GM19025 (cell line): ENCODE measurements at regions not wholly inside any gene's neighbourhood (a gene's known extent, or its start where the extent isn't known, plus 50 kb on each side); places are given as distances from the start of the nearest gene placed in this dataset.
A peak's percentile ranks its signal among the peaks of the same experiment; 100 is the strongest.
"Not testable (repeated sequence)": the region's sequence is repeated elsewhere in the genome, so short reads cannot be mapped to it uniquely, and the experiment has no call there.

Source experiments
- ATAC-seq: cut with Tn5 transposase; IDR thresholded peaks from one replicate; pipeline ENCODE4 v1.9.1; 2021; ENCODE audit warnings: mild to moderate bottlenecking, low read depth, moderate library complexity; ENCODE audit not compliant: unreplicated experiment

DNA sequence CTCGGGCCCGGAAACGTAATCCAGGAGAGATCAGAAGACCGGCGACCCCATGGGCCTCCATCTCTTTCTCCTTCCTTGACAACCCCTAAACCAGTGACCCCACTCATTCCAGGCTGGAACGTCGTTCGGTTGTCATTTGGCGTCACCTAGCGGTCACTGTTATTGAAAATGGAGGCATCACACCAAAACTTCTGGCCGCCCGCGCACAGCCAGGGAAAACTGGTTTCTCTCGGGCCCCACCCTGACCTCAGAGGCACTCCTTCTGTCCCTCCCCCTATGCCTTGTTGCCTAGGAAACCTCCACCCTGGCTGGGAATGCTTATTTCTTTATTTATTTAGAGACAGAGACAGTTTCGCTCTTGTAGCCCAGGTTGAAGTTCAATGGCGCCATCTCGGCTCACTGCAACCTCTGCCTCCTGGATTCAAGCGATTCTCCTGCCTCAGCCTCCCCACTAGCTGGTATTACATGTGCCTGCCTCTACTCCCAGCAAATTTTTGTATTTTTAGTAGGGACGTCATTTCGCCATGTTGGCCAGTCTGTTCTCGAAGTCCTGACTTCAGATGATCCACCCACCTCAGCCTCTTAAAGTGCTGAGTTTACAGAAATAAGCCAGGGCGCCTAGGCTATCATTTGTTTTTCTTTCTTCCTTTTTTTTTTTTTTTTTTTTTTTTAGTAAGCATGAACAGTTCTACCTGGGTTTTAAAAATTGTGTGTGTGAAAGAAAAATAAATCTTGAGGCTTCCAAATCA is 2144.1 kb upstream of the TPTE start:
- ATAC-seq, result not testable (repeated sequence)

DNA sequence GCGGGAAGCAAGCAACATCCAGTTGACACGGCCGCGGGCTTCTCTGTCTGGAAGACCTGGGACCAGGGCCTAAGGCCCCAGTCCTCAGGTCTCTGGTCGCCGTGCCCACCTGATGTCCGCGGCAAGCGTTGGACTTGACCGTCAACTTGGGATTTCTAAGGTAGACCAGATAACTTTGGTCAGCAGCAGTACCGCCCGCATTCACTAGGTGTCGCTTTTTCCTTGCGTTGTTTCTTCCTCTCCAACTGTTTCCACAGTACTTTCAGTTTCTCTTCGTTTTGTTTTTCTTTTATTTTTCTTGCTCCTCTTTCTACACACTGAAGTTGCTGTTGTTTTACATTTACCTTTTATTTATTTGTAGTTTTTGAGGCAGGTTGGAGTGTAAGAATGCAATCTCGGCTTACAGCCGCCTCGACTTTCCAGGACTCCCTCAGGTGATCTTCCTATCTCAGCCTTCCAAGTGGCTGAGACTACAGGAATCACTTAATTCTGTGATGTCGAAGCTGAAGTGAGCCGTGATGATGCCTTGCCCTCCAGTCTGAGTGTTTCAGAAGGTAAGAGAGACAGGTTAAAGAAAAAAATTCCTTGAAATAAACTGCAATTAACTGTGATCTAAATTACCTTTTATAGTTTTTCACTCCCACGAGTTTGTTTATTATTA is 2140.8 kb upstream of the TPTE start:
- ATAC-seq, result not testable (repeated sequence)

DNA sequence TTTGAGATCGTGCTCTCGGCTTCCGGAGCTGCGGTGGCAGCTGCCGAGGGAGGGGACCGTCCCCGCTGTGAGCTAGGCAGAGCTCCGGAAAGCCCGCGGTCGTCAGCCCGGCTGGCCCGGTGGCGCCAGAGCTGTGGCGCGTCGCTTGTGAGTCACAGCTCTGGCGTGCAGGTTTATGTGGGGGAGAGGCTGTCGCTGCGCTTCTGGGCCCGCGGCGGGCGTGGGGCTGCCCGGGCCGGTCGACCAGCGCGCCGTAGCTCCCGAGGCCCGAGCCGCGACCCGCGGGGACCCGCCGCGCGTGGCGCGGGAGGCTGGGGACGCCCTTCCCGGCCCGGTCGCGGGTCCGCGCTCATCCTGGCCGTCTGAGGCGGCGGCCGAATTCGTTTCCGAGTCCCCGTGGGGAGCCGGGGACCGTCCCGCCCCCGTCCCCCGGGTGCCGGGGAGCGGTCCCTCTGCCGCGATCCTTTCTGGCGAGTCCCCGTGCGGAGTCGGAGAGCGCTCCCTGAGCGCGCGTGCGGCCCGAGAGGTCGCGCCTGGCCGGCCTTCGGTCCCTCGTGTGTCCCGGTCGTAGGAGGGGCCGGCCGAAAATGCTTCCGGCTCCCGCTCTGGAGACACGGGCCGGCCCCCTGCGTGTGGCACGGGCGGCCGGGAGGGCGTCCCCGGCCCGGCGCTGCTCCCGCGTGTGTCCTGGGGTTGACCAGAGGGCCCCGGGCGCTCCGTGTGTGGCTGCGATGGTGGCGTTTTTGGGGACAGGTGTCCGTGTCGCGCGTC is 2133.0 kb upstream of the TPTE start:
- not testable (repeated sequence) for ATAC-seq

DNA sequence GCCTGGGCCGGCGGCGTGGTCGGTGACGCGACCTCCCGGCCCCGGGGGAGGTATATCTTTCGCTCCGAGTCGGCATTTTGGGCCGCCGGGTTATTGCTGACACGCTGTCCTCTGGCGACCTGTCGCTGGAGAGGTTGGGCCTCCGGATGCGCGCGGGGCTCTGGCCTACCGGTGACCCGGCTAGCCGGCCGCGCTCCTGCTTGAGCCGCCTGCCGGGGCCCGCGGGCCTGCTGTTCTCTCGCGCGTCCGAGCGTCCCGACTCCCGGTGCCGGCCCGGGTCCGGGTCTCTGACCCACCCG is 2132.5 kb upstream of the TPTE start:
- ATAC-seq, result not testable (repeated sequence)

DNA sequence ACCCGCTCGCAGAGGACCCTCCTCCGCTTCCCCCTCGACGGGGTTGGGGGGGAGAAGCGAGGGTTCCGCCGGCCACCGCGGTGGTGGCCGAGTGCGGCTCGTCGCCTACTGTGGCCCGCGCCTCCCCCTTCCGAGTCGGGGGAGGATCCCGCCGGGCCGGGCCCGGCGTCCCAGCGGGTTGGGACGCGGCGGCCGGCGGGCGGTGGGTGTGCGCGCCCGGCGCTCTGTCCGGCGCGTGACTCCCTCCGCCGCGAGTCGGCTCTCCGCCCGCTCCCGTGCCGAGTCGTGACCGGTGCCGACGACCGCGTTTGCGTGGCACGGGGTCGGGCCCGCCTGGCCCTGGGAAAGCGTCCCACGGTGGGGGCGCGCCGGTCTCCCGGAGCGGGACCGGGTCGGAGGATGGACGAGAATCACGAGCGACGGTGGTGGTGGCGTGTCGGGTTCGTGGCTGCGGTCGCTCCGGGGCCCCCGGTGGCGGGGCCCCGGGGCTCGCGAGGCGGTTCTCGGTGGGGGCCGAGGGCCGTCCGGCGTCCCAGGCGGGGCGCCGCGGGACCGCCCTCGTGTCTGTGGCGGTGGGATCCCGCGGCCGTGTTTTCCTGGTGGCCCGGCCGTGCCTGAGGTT is 2130.7 kb upstream of the TPTE start:
- ATAC-seq, result not testable (repeated sequence)

DNA sequence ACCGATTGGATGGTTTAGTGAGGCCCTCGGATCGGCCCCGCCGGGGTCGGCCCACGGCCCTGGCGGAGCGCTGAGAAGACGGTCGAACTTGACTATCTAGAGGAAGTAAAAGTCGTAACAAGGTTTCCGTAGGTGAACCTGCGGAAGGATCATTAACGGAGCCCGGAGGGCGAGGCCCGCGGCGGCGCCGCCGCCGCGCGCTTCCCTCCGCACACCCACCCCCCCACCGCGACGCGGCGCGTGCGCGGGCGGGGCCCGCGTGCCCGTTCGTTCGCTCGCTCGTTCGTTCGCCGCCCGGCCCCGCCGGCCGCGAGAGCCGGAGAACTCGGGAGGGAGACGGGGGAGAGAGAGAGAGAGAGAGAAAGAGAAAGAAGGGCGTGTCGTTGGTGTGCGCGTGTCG is 2127.0 kb upstream of the TPTE start:
- ATAC-seq, result not testable (repeated sequence)

DNA sequence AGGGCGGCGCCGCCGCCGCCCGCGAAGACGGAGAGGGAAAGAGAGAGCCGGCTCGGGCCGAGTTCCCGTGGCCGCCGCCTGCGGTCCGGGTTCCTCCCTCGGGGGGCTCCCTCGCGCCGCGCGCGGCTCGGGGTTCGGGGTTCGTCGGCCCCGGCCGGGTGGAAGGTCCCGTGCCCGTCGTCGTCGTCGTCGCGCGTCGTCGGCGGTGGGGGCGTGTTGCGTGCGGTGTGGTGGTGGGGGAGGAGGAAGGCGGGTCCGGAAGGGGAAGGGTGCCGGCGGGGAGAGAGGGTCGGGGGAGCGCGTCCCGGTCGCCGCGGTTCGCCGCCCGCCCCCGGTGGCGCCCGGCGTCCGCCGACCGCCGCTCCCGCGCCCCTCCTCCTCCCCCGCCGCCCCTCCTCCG is 2125.4 kb upstream of the TPTE start:
- ATAC-seq, result not testable (repeated sequence)

DNA sequence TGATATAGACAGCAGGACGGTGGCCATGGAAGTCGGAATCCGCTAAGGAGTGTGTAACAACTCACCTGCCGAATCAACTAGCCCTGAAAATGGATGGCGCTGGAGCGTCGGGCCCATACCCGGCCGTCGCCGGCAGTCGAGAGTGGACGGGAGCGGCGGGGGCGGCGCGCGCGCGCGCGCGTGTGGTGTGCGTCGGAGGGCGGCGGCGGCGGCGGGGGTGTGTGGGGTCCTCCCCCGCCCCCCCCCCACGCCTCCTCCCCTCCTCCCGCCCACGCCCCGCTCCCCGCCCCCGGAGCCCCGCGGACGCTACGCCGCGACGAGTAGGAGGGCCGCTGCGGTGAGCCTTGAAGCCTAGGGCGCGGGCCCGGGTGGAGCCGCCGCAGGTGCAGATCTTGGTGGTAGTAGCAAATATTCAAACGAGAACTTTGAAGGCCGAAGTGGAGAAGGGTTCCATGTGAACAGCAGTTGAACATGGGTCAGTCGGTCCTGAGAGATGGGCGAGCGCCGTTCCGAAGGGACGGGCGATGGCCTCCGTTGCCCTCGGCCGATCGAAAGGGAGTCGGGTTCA is 2122.4 kb upstream of the TPTE start:
- not testable (repeated sequence) for ATAC-seq

DNA sequence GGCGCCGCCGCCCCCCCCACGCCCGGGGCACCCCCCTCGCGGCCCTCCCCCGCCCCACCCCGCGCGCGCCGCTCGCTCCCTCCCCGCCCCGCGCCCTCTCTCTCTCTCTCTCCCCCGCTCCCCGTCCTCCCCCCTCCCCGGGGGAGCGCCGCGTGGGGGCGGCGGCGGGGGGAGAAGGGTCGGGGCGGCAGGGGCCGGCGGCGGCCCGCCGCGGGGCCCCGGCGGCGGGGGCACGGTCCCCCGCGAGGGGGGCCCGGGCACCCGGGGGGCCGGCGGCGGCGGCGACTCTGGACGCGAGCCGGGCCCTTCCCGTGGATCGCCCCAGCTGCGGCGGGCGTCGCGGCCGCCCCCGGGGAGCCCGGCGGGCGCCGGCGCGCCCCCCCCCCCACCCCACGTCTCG is 2121.5 kb upstream of the TPTE start:
- ATAC-seq, result not testable (repeated sequence)

DNA sequence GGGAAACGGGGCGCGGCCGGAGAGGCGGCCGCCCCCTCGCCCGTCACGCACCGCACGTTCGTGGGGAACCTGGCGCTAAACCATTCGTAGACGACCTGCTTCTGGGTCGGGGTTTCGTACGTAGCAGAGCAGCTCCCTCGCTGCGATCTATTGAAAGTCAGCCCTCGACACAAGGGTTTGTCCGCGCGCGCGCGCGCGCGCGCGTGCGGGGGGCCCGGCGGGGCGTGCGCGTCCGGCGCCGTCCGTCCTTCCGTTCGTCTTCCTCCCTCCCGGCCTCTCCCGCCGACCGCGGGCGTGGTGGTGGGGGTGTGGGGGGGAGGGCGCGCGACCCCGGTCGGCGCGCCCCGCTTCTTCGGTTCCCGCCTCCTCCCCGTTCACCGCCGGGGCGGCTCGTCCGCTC is 2119.6 kb upstream of the TPTE start:
- ATAC-seq, result not testable (repeated sequence)

DNA sequence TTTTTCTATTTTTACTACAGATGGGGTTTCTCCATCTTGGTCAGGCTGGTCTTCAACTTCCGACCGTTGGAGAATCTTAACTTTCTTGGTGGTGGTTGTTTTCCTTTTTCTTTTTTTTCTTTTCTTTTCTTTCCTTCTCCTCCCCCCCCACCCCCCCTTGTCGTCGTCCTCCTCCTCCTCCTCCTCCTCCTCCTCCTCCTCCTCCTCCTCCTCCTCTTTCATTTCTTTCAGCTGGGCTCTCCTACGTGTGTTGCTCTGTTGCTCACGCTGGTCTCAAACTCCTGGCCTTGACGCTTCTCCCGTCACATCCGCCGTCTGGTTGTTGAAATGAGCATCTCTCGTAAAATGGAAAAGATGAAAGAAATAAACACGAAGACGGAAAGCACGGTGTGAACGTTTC is 2115.1 kb upstream of the TPTE start:
- not testable (repeated sequence) for ATAC-seq

DNA sequence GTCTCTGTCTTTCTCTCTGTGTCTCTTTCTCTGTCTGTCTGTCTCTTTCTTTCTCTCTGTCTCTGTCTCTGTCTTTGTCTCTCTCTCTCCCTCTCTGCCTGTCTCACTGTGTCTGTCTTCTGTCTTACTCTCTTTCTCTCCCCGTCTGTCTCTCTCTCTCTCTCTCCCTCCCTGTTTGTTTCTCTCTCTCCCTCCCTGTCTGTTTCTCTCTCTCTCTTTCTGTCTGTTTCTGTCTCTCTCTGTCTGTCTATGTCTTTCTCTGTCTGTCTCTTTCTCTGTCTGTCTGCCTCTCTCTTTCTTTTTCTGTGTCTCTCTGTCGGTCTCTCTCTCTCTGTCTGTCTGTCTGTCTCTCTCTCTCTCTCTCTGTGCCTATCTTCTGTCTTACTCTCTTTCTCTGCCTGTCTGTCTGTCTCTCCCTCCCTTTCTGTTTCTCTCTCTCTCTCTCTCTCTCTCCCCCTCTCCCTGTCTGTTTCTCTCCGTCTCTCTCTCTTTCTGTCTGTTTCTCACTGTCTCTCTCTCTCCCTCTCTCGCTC is 2110.2 kb upstream of the TPTE start:
- not testable (repeated sequence) for ATAC-seq

DNA sequence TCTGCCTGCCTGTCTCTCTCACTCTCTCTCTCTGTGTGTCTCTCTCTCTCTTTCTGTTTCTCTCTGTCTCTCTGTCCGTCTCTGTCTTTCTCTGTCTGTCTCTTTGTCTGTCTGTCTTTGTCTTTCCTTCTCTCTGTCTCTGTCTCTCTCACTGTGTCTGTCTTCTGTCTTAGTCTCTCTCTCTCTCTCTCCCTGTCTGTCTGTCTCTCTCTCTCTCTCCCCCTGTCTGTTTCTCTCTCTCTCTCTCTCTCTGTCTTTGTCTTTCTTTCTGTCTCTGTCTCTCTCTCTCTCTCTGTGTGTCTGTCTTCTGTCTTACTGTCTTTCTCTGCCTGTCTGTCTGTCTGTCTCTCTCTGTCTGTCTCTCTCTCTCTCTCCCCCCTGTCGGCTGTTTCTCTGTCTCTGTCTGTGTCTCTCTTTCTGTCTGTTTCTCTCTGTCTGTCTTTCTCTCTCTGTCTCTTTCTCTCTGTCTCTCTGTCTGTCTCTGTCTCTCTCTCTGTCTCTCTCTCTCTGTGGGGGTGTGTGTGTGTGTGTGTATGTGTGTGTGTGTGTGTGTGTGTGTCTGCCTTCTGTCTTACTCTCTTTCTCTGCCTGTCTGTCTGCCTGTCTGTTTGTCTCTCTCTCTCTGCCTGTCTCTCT is 2101.3 kb upstream of the TPTE start:
- ATAC-seq, result peak; percentile 68

DNA sequence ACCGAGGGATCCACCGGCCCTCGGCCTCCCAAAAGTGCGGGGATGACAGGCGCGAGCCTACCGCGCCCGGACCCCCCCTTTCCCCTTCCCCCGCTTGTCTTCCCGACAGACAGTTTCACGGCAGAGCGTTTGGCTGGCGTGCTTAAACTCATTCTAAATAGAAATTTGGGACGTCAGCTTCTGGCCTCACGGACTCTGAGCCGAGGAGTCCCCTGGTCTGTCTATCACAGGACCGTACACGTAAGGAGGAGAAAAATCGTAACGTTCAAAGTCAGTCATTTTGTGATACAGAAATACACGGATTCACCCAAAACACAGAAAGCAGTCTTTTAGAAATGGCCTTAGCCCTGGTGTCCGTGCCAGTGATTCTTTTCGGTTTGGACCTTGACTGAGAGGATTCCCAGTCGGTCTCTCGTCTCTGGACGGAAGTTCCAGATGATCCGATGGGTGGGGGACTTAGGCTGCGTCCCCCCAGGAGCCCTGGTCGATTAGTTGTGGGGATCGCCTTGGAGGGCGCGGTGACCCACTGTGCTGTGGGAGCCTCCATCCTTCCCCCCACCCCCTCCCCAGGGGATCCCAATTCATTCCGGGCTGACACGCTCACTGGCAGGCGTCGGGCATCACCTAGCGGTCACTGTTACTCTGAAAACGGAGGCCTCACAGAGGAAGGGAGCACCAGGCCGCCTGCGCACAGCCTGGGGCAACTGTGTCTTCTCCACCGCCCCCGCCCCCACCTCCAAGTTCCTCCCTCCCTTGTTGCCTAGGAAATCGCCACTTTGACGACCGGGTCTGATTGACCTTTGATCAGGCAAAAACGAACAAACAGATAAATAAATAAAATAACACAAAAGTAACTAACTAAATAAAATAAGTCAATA is 2093.4 kb upstream of the TPTE start:
- ATAC-seq, result peak; percentile 34

DNA sequence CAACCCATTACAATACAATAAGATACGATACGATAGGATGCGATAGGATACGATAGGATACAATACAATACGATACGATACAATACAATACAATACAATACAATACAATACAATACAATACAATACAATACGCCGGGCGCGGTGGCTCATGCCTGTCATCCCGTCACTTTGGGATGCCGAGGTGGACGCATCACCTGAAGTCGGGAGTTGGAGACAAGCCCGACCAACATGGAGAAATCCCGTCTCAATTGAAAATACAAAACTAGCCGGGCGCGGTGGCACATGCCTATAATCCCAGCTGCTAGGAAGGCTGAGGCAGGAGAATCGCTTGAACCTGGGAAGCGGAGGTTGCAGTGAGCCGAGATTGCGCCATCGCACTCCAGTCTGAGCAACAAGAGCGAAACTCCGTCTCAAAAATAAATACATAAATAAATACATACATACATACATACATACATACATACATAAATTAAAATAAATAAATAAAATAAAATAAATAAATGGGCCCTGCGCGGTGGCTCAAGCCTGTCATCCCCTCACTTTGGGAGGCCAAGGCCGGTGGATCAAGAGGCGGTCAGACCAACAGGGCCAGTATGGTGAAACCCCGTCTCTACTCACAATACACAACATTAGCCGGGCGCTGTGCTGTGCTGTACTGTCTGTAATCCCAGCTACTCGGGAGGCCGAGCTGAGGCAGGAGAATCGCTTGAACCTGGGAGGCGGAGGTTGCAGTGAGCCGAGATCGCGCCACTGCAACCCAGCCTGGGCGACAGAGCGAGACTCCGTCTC is 2092.5 kb upstream of the TPTE start:
- peak; percentile 46 for ATAC-seq

DNA sequence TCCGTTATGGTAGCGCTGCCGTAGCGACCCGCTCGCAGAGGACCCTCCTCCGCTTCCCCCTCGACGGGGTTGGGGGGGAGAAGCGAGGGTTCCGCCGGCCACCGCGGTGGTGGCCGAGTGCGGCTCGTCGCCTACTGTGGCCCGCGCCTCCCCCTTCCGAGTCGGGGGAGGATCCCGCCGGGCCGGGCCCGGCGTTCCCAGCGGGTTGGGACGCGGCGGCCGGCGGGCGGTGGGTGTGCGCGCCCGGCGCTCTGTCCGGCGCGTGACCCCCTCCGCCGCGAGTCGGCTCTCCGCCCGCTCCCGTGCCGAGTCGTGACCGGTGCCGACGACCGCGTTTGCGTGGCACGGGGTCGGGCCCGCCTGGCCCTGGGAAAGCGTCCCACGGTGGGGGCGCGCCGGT is 2086.7 kb upstream of the TPTE start:
- ATAC-seq, result not testable (repeated sequence)

DNA sequence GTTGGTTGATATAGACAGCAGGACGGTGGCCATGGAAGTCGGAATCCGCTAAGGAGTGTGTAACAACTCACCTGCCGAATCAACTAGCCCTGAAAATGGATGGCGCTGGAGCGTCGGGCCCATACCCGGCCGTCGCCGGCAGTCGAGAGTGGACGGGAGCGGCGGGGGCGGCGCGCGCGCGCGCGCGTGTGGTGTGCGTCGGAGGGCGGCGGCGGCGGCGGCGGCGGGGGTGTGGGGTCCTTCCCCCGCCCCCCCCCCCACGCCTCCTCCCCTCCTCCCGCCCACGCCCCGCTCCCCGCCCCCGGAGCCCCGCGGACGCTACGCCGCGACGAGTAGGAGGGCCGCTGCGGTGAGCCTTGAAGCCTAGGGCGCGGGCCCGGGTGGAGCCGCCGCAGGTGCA is 2078.3 kb upstream of the TPTE start:
- not testable (repeated sequence) for ATAC-seq

DNA sequence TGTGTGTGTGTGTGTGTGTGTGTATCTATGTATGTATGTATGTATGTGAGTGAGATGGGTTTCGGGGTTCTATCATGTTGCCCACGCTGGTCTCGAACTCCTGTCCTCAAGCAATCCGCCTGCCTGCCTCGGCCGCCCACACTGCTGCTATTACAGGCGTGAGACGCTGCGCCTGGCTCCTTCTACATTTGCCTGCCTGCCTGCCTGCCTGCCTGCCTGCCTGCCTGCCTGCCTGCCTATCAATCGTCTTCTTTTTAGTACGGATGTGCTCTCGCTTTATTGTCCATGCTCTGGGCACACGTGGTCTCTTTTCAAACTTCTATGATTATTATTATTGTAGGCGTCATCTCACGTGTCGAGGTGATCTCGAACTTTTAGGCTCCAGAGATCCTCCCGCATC is 2071.6 kb upstream of the TPTE start:
- ATAC-seq, result not testable (repeated sequence)
